Activated naive CD8-positive, alpha-beta T cell treated with anti-CD3 and anti-CD28 coated beads, Interleukin-2, amount 50 U/mL, for 24 hours (primary cell): ENCODE measurements at regions not wholly inside any gene's neighbourhood (a gene's known extent, or its start where the extent isn't known, plus 50 kb on each side); places are given as distances from the start of the nearest gene placed in this dataset.
A peak's percentile ranks its signal among the peaks of the same experiment; 100 is the strongest.

Experiments used
- ATAC-seq: fragments of 150-1000 bp; cut with Tn5 transposase; one replicate; pipeline ENCODE4 v1.10.0; 2021
- DNase-seq: peaks from one replicate; pipeline ENCODE4 v3.0.0; 2021
- H3K27ac Mint-ChIP-seq: one replicate; pipeline ENCODE4 v1.8.0; 2021; ENCODE audit warnings: mild to moderate bottlenecking, mixed read lengths
- H3K27me3 Mint-ChIP-seq: one replicate; pipeline ENCODE4 v1.8.0; 2021; ENCODE audit warnings: mixed read lengths
- H3K36me3 Mint-ChIP-seq: one replicate; pipeline ENCODE4 v1.8.0; 2021; ENCODE audit warnings: low read depth, mixed read lengths
- H3K4me1 Mint-ChIP-seq: one replicate; pipeline ENCODE4 v1.8.0; 2021; ENCODE audit warnings: mixed read lengths
- H3K4me3 Mint-ChIP-seq: one replicate; pipeline ENCODE4 v1.8.0; 2021; ENCODE audit warnings: mild to moderate bottlenecking, moderate library complexity, mixed read lengths
- H3K9me3 Mint-ChIP-seq: one replicate; pipeline ENCODE4 v1.8.0; 2021; ENCODE audit warnings: mixed read lengths

GRCh38 chr13:31951215-31951678 lies 80.3 kb upstream of the FRY start:
- Mint-ChIP-seq H3K9me3 (no peaks in the 10 kb centered on the region), H3K4me3 (no peak overlapping the region), H3K4me1 (peaks cover 5% of the 10 kb centered on the region), H3K27me3 (no peaks in the 10 kb centered on the region), H3K36me3 (no peaks in the 10 kb centered on the region), H3K27ac (peak overlapping the region; percentile 14)
- peak; percentile 6 for DNase-seq
- peak; percentile 61 for ATAC-seq

GRCh38 chr13:31952641-31953380 lies 78.8 kb upstream of the FRY start:
- Mint-ChIP-seq H3K4me3 (no peak overlapping the region), H3K36me3 (no peaks in the 10 kb centered on the region), H3K27ac (no peak overlapping the region), H3K27me3 (no peaks in the 10 kb centered on the region), H3K9me3 (no peaks in the 10 kb centered on the region), H3K4me1 (peaks cover 5% of the 10 kb centered on the region)
- no peak for DNase-seq
- ATAC-seq: no peak

GRCh38 chr13:31955101-31955500 lies 76.5 kb upstream of the FRY start:
- no peaks in the 10 kb centered on the region for H3K9me3 Mint-ChIP-seq
- no peaks in the 10 kb centered on the region for H3K27me3 Mint-ChIP-seq
- H3K36me3 Mint-ChIP-seq: no peaks in the 10 kb centered on the region
- no peak overlapping the region for H3K4me3 Mint-ChIP-seq
- no peak for DNase-seq
- ATAC-seq: no peak
- peaks cover 5% of the 10 kb centered on the region for H3K4me1 Mint-ChIP-seq
- H3K27ac Mint-ChIP-seq: no peak overlapping the region

- Mint-ChIP-seq H3K4me3 (no peak overlapping the region), H3K9me3 (no peaks in the 10 kb centered on the region), H3K36me3 (no peaks in the 10 kb centered on the region), H3K4me1 (peaks cover 5% of the 10 kb centered on the region), H3K27ac (no peak overlapping the region), H3K27me3 (no peaks in the 10 kb centered on the region)
- ATAC-seq (no peak), DNase-seq (no peak)
Observed at GRCh38 chr13:31955741-31956140, 75.8 kb upstream of the FRY start.

- DNase-seq (no peak), ATAC-seq (no peak)
- no peaks in the 10 kb centered on the region for H3K4me1 Mint-ChIP-seq
- no peak overlapping the region for H3K27ac Mint-ChIP-seq
- no peak overlapping the region for H3K4me3 Mint-ChIP-seq
- no peaks in the 10 kb centered on the region for H3K9me3 Mint-ChIP-seq
- H3K36me3 Mint-ChIP-seq: no peaks in the 10 kb centered on the region
- no peaks in the 10 kb centered on the region for H3K27me3 Mint-ChIP-seq
Observed at GRCh38 chr13:31956980-31957644, 74.5 kb upstream of the FRY start.

GRCh38 chr13:31957772-31958171 lies 73.8 kb upstream of the FRY start:
- no peak for ATAC-seq
- no peaks in the 10 kb centered on the region for H3K27me3 Mint-ChIP-seq

GRCh38 chr13:31962731-31963370 lies 68.7 kb upstream of the FRY start:
- no peak for DNase-seq
- H3K4me1 Mint-ChIP-seq: no peaks in the 10 kb centered on the region
- H3K27me3 Mint-ChIP-seq: peaks cover 2% of the 10 kb centered on the region
- H3K36me3 Mint-ChIP-seq: no peaks in the 10 kb centered on the region
- peaks cover 11% of the 10 kb centered on the region for H3K9me3 Mint-ChIP-seq
- H3K27ac Mint-ChIP-seq: no peak overlapping the region
- ATAC-seq: no peak
- no peak overlapping the region for H3K4me3 Mint-ChIP-seq

More at GRCh38 chr13:31957772-31958171, 73.8 kb upstream of the FRY start:
- Mint-ChIP-seq H3K9me3 (no peaks in the 10 kb centered on the region), H3K27ac (no peak overlapping the region), H3K4me3 (no peak overlapping the region), H3K4me1 (no peaks in the 10 kb centered on the region), H3K36me3 (no peaks in the 10 kb centered on the region)
- DNase-seq: no peak

GRCh38 chr13:31963631-31964030 lies 67.9 kb upstream of the FRY start:
- Mint-ChIP-seq H3K4me3 (no peak overlapping the region), H3K9me3 (peaks cover 17% of the 10 kb centered on the region), H3K27ac (no peak overlapping the region), H3K27me3 (peaks cover 2% of the 10 kb centered on the region), H3K4me1 (no peaks in the 10 kb centered on the region), H3K36me3 (no peaks in the 10 kb centered on the region)
- DNase-seq (no peak), ATAC-seq (no peak)

- no peaks in the 10 kb centered on the region for H3K4me1 Mint-ChIP-seq
- peaks cover 17% of the 10 kb centered on the region for H3K9me3 Mint-ChIP-seq
- ATAC-seq (no peak), DNase-seq (no peak)
- H3K4me3 Mint-ChIP-seq: no peak overlapping the region
- H3K27ac Mint-ChIP-seq: no peak overlapping the region
- peaks cover 2% of the 10 kb centered on the region for H3K27me3 Mint-ChIP-seq
- no peaks in the 10 kb centered on the region for H3K36me3 Mint-ChIP-seq
Observed at GRCh38 chr13:31964168-31964567, 67.4 kb upstream of the FRY start.

GRCh38 chr13:31965361-31966066 lies 66.1 kb upstream of the FRY start:
- Mint-ChIP-seq H3K36me3 (no peaks in the 10 kb centered on the region), H3K4me3 (no peak overlapping the region), H3K4me1 (no peaks in the 10 kb centered on the region), H3K9me3 (peaks cover 17% of the 10 kb centered on the region), H3K27me3 (peaks cover 2% of the 10 kb centered on the region), H3K27ac (no peak overlapping the region)
- no peak for DNase-seq
- ATAC-seq: no peak

- H3K36me3 Mint-ChIP-seq: no peaks in the 10 kb centered on the region
- peaks cover 2% of the 10 kb centered on the region for H3K27me3 Mint-ChIP-seq
- H3K4me3 Mint-ChIP-seq: no peak overlapping the region
- H3K9me3 Mint-ChIP-seq: peaks cover 17% of the 10 kb centered on the region
- no peaks in the 10 kb centered on the region for H3K4me1 Mint-ChIP-seq
- DNase-seq (no peak), ATAC-seq (no peak)
- no peak overlapping the region for H3K27ac Mint-ChIP-seq
Observed at GRCh38 chr13:31967155-31967554, 64.4 kb upstream of the FRY start.

- H3K36me3 Mint-ChIP-seq: no peaks in the 10 kb centered on the region
- peaks cover 17% of the 10 kb centered on the region for H3K9me3 Mint-ChIP-seq
- H3K27ac Mint-ChIP-seq: no peak overlapping the region
Observed at GRCh38 chr13:31968473-31968872, 63.1 kb upstream of the FRY start.

GRCh38 chr13:31970231-31970930 lies 61.2 kb upstream of the FRY start:
- H3K9me3 Mint-ChIP-seq: peaks cover 17% of the 10 kb centered on the region
- H3K36me3 Mint-ChIP-seq: no peaks in the 10 kb centered on the region
- no peak overlapping the region for H3K4me3 Mint-ChIP-seq
- no peaks in the 10 kb centered on the region for H3K4me1 Mint-ChIP-seq
- DNase-seq (no peak), ATAC-seq (no peak)
- H3K27me3 Mint-ChIP-seq: peaks cover 2% of the 10 kb centered on the region
- no peak overlapping the region for H3K27ac Mint-ChIP-seq

More at GRCh38 chr13:31968473-31968872, 63.1 kb upstream of the FRY start:
- Mint-ChIP-seq H3K27me3 (peaks cover 2% of the 10 kb centered on the region), H3K4me1 (no peaks in the 10 kb centered on the region), H3K4me3 (no peak overlapping the region)
- DNase-seq (no peak), ATAC-seq (no peak)

GRCh38 chr13:31972453-31972852 lies 59.1 kb upstream of the FRY start:
- no peaks in the 10 kb centered on the region for H3K27me3 Mint-ChIP-seq
- no peak for DNase-seq

More at GRCh38 chr13:31972453-31972852, 59.1 kb upstream of the FRY start:
- Mint-ChIP-seq H3K27ac (no peak overlapping the region), H3K4me1 (no peaks in the 10 kb centered on the region), H3K36me3 (no peaks in the 10 kb centered on the region), H3K4me3 (no peak overlapping the region), H3K9me3 (peaks cover 7% of the 10 kb centered on the region)
- ATAC-seq: no peak
